ENCODE measurements at regions not wholly inside any gene's neighbourhood (a gene's known extent, or its start where the extent isn't known, plus 50 kb on each side); places are given as distances from the start of the nearest gene placed in this dataset.

GRCh38 chr3:22996920-22997571, 206.1 kb upstream of the UBE2E2 start (continued):
- no peak for TF ChIP-seq ZNF444 (CRISPR knock-in tag; IDR thresholded peaks at IDR 0.05)
- TF ChIP-seq ZNF586 (CRISPR knock-in tag; conservative IDR thresholded peaks at IDR 0.05), result no peak
- no peak for TF ChIP-seq ZNF764 (CRISPR knock-in tag; IDR thresholded peaks at IDR 0.05; ENCODE audit: low read depth)
- no peak for TF ChIP-seq TAF15 (IDR thresholded peaks at IDR 0.05; ENCODE audit: low read depth, low read length)
- no peak for TF ChIP-seq SETDB1 (IDR thresholded peaks at IDR 0.05; ENCODE audit: low read length)
- no peak for TF ChIP-seq PHB2 (IDR thresholded peaks at IDR 0.05; ENCODE audit: low read depth)
- no peak for TF ChIP-seq NFRKB (IDR thresholded peaks at IDR 0.05; ENCODE audit: low read depth)
- TF ChIP-seq ZNF212 (CRISPR knock-in tag; IDR thresholded peaks at IDR 0.05), result no peak

- intact Hi-C loops (cut with micrococcal nuclease), result no loop called here
- Histone ChIP-seq H3K4me3 (no peak overlapping the region), H3K9ac (ENCODE audit: insufficient read depth in 1 of 2, low read depth in 2 of 2, low read length in 2 of 2) (no peak overlapping the region), H3K79me2 (ENCODE audit: control insufficient read depth, insufficient read depth, low read length) (no peaks in the 10 kb centered on the region), H3K27me3 (ENCODE audit: control insufficient read depth in 2 of 2, insufficient read depth in 2 of 2, low read length in 2 of 2) (no peaks in the 10 kb centered on the region), H3K27ac (ENCODE audit: extremely low read depth, low read depth, low read length) (no peak overlapping the region), H3K9me1 (ENCODE audit: control insufficient read depth, insufficient read depth, low read length) (no peaks in the 10 kb centered on the region), H3K36me3 (ENCODE audit: control insufficient read depth, insufficient read depth, low read length) (no peaks in the 10 kb centered on the region), H2AFZ (ENCODE audit: low read depth, low read length) (no peak overlapping the region), H3K9me3 (replicated peaks; ENCODE audit: control insufficient read depth, insufficient read depth, low read depth, low read length) (no peaks in the 10 kb centered on the region; the same call in 1 of the 2 replicates), H3K4me1 (replicated peaks in 1 of 2; ENCODE audit: control insufficient read depth in 2 of 2, insufficient read depth in 2 of 2, low read length in 2 of 2) (no peaks in the 10 kb centered on the region), H4K20me1 (replicated peaks; ENCODE audit: control insufficient read depth, insufficient read depth, low read length) (no peaks in the 10 kb centered on the region), H3K4me2 (ENCODE audit: insufficient read depth, low read length) (no peak overlapping the region)
- CTCF ChIA-PET (ENCODE audit: low intra/inter-chr PET ratio), result no interaction called here
- DNase-seq (ENCODE audit: extremely low read depth in 1 of 4, low spot score in 3 of 4) (no peak), FAIRE-seq (no peak), ATAC-seq (no peak)
- BruUV-seq (replicated peaks), result no TSS peak
- POLR2A ChIA-PET, result no interaction called here
- in situ Hi-C loops (cut with MboI), result no loop called here
- WGBS (ENCODE audit: insufficient coverage, low coverage, missing lambda C conversion rate), result 0% methylated on average over 4 of the region's 4 CpGs
- TF ChIP-seq ZNF174 (CRISPR knock-in tag; IDR thresholded peaks at IDR 0.05) (no peak), CHD2 (IDR thresholded peaks at IDR 0.05; ENCODE audit: low read depth, low read length) (no peak), MAX (CRISPR knock-in tag; IDR thresholded peaks at IDR 0.05) (no peak), CGGBP1 (CRISPR knock-in tag; IDR thresholded peaks at IDR 0.05) (no peak), ZNF584 (CRISPR knock-in tag; IDR thresholded peaks at IDR 0.05; ENCODE audit: low read depth) (no peak), EHMT2 (IDR thresholded peaks at IDR 0.05) (no peak), ZNF23 (CRISPR knock-in tag; IDR thresholded peaks at IDR 0.05) (no peak), CTBP1 (IDR thresholded peaks at IDR 0.05; ENCODE audit: borderline replicate concordance) (no peak)
Observed at GRCh38 chr3:23000371-23000770, 202.8 kb upstream of the UBE2E2 start.
